HG03097 (cell line): ENCODE measurements at regions not wholly inside any gene's neighbourhood (a gene's known extent, or its start where the extent isn't known, plus 50 kb on each side); places are given as distances from the start of the nearest gene placed in this dataset.

ENCODE experiments used
- ATAC-seq: cut with Tn5 transposase; IDR thresholded peaks from one replicate; pipeline ENCODE4 v1.9.1; 2021; ENCODE audit not compliant: unreplicated experiment, low FRiP score

GRCh38 chr14:82112210-82112839 is 578.7 kb upstream of the SEL1L start:
- ATAC-seq, result no peak

- ATAC-seq, result no peak
Observed at GRCh38 chr14:82113007-82113406, 579.4 kb upstream of the SEL1L start.

- no peak for ATAC-seq
Observed at GRCh38 chr14:82113710-82114109, 580.1 kb upstream of the SEL1L start.

- ATAC-seq, result no peak
Observed at GRCh38 chr14:82116721-82117120, 583.1 kb upstream of the SEL1L start.

GRCh38 chr14:82122655-82123054 is 589.0 kb upstream of the SEL1L start:
- no peak for ATAC-seq

GRCh38 chr14:82124511-82124910 is 590.9 kb upstream of the SEL1L start:
- no peak for ATAC-seq

- ATAC-seq, result no peak
Observed at GRCh38 chr14:82126006-82126405, 592.4 kb upstream of the SEL1L start.

- ATAC-seq, result no peak
Observed at GRCh38 chr14:82134411-82134810, 600.8 kb upstream of the SEL1L start.

- ATAC-seq, result no peak
Observed at GRCh38 chr14:82138431-82138830, 604.8 kb upstream of the SEL1L start.

GRCh38 chr14:82146846-82147245 is 613.2 kb upstream of the SEL1L start:
- ATAC-seq, result no peak

GRCh38 chr14:82153689-82154088 is 620.0 kb upstream of the SEL1L start:
- ATAC-seq, result no peak

GRCh38 chr14:82159624-82160023 is 626.0 kb upstream of the SEL1L start:
- no peak for ATAC-seq

- no peak for ATAC-seq
Observed at GRCh38 chr14:82180139-82180538, 646.5 kb upstream of the SEL1L start.

GRCh38 chr14:82182646-82183045 is 649.0 kb upstream of the SEL1L start:
- no peak for ATAC-seq

- no peak for ATAC-seq
Observed at GRCh38 chr14:82190742-82191141, 657.1 kb upstream of the SEL1L start.

- ATAC-seq, result no peak
Observed at GRCh38 chr14:82192387-82192786, 658.7 kb upstream of the SEL1L start.

GRCh38 chr14:82223276-82223675 is 689.6 kb upstream of the SEL1L start:
- ATAC-seq, result no peak

GRCh38 chr14:82224610-82225009 is 691.0 kb upstream of the SEL1L start:
- ATAC-seq, result no peak

GRCh38 chr14:82230748-82231147 is 697.1 kb upstream of the SEL1L start:
- ATAC-seq, result no peak

GRCh38 chr14:82238649-82239048 is 705.0 kb upstream of the SEL1L start:
- ATAC-seq, result no peak

- ATAC-seq, result no peak
Observed at GRCh38 chr14:82239223-82239622, 705.6 kb upstream of the SEL1L start.

- ATAC-seq, result no peak
Observed at GRCh38 chr14:82244791-82245190, 711.1 kb upstream of the SEL1L start.

- no peak for ATAC-seq
Observed at GRCh38 chr14:82251494-82251893, 717.8 kb upstream of the SEL1L start.
